Stomach (tissue), 8 donors: ENCODE measurements at regions not wholly inside any gene's neighbourhood (a gene's known extent, or its start where the extent isn't known, plus 50 kb on each side); places are given as distances from the start of the nearest gene placed in this dataset.

Experiments used
- DNase-seq, 2 donors: peaks; one replicate each; pipeline versions ENCODE4 v3.0.0 to v3.0.0-alpha.2; 2013 to 2019
- H3K27ac ChIP-seq, 5 donors: fragments of 200-600 bp in 4 of 5; sonication (generic) in 4 of 5; one replicate each; pipeline ENCODE4 v1.5.1; 2013 to 2019; ENCODE audit warnings: mild to moderate bottlenecking in 1 of 5, moderate library complexity in 1 of 5
- H3K27me3 ChIP-seq, 3 donors: fragments of 200-600 bp; sonication (generic); one replicate each; pipeline ENCODE4 v1.5.1; 2017 to 2019; ENCODE audit warnings: mixed run types in 1 of 3
- H3K36me3 ChIP-seq, 4 donors: fragments of 200-600 bp; sonication (generic); 1 replicate in 3 of 4; 2 replicates in 1 of 4; pipeline ENCODE4 v1.5.1; 2016 to 2019
- H3K4me1 ChIP-seq, 4 donors: fragments of 200-600 bp; sonication (generic); one replicate each; pipeline ENCODE4 v1.5.1; 2016 to 2019
- H3K4me3 ChIP-seq, 4 donors: fragments of 200-600 bp; sonication (generic) in 3 of 4; one replicate each; pipeline ENCODE4 v1.5.1; 2016 to 2019; ENCODE audit warnings: mild to moderate bottlenecking in 1 of 4
- H3K9me3 ChIP-seq, 4 donors: fragments of 200-600 bp; sonication (generic); one replicate each; pipeline ENCODE4 v1.5.1; 2016 to 2019
- EP300 ChIP-seq: sonication (generic); formaldehyde crosslinking; IDR thresholded peaks from one replicate; pipeline ENCODE4 v1.6.1; 2017; ENCODE audit warnings: antibody characterized with exemption
- POLR2A ChIP-seq, 4 donors: fragments of 450-650 bp; IDR thresholded peaks; one replicate each; pipeline ENCODE4 v1.6.1; 2016; ENCODE audit warnings: antibody characterized with exemption in 4 of 4, control low read depth in 2 of 4, mild to moderate bottlenecking in 1 of 4, moderate library complexity in 1 of 4
- POLR2AphosphoS5 ChIP-seq, 3 donors: sonication (generic); formaldehyde crosslinking; IDR thresholded peaks; one replicate each; pipeline ENCODE4 v1.6.1; 2016; ENCODE audit warnings: antibody characterized with exemption in 3 of 3
- WGBS, 5 donors: extraction: QIAGEN DNeasy Blood & Tissue Kit in 3 of 5; methylation state at CpG; one replicate each; pipeline versions ENCODE4 v1.1.5 to v1.1.7; 2013 to 2018; 5-methylcytosine and 5-hydroxymethylcytosine counted together
- intact Hi-C: fragments of 100-400 bp; cut with DNase I; formaldehyde crosslinking; loops from one replicate; pipeline ENCODE4 v1.15.1; 2023; ENCODE audit warnings: low total_unique reads
- TF ChIP-seq, protein P1 (sequence below), 7 experiments: fragments of 450-650 bp in 4 of 7; fragments of 200-600 bp in 3 of 7; sonication (generic) in 3 of 7; IDR thresholded peaks; one replicate each; pipeline ENCODE4 v1.5.1; 2016 to 2019; ENCODE audit warnings: antibody characterized with exemption in 7 of 7, control low read depth in 2 of 7, mild to moderate bottlenecking in 1 of 7
- donor health status: healthy with polysubstance abuse.
- donor health status: Bipolar disorder and iron deficiency.
- donor health status: healthy.

DNA sequence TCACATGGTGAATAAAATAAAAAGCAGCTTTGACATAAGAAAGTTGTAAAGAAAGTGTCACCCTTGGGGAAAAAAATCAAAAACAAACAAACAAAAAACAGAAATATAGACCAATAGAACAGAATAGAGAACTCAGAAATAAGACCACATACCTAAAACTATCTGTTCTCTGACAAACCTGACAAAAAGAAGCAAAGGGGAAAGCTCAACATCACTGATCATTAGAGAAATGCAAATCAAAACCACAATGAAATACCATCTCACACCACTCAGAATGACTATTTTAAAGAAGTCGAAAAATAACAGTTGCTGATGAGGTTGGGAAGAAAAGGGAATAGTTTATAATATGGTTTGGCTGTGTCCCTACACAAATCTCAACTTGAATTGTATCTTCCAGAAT, 159.1 kb downstream of the TINAG start:
- Histone ChIP-seq H3K36me3 (no peaks in the 10 kb centered on the region), H3K4me3 (no peak overlapping the region), H3K27ac (no peak overlapping the region), H3K27me3 (no peaks in the 10 kb centered on the region), H3K9me3 (peaks cover 0 to 6% (median 0%) of the 10 kb centered on the region in 4 donors), H3K4me1 (no peaks in the 10 kb centered on the region)
- no peak for DNase-seq
- 79 to 89% (median 80%) methylated on average over 1 of the region's 1 CpG for WGBS, 5 donors
- TF ChIP-seq, protein P1, sequence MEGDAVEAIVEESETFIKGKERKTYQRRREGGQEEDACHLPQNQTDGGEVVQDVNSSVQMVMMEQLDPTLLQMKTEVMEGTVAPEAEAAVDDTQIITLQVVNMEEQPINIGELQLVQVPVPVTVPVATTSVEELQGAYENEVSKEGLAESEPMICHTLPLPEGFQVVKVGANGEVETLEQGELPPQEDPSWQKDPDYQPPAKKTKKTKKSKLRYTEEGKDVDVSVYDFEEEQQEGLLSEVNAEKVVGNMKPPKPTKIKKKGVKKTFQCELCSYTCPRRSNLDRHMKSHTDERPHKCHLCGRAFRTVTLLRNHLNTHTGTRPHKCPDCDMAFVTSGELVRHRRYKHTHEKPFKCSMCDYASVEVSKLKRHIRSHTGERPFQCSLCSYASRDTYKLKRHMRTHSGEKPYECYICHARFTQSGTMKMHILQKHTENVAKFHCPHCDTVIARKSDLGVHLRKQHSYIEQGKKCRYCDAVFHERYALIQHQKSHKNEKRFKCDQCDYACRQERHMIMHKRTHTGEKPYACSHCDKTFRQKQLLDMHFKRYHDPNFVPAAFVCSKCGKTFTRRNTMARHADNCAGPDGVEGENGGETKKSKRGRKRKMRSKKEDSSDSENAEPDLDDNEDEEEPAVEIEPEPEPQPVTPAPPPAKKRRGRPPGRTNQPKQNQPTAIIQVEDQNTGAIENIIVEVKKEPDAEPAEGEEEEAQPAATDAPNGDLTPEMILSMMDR (IDR thresholded peaks at IDR 0.05), result no peak
- TF ChIP-seq POLR2AphosphoS5 (IDR thresholded peaks at IDR 0.05) (no peak), POLR2A (IDR thresholded peaks at IDR 0.05) (no peak), EP300 (no peak)
- intact Hi-C loops, result no loop called here

DNA sequence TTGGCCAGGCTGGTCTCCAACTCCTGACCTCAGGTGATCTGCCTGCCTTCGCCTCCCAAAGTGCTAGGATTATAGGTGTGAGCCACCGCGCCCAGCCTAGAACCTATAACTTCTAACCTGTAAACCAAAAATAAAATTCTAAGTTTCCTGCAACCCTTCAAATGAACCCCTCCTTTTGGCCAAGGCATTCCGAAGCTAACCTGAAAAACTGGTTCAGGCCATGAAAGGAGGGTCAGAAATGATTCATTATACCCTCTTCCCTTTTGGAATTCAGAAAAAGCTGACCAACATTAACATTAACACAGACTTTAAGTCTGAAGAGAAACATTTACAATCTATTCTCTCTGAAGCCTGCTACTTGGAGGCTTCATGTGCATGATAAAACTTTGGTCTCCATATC, 165.1 kb downstream of the TINAG start:
- TF ChIP-seq POLR2A (IDR thresholded peaks at IDR 0.05), result no peak
- TF ChIP-seq EP300, result no peak
- no peak for TF ChIP-seq POLR2AphosphoS5 (IDR thresholded peaks at IDR 0.05)
- TF ChIP-seq, protein P1 (IDR thresholded peaks at IDR 0.05), result no peak
- Histone ChIP-seq H3K4me1 (no peaks in the 10 kb centered on the region), H3K27me3 (no peaks in the 10 kb centered on the region), H3K27ac (no peak overlapping the region), H3K36me3 (no peaks in the 10 kb centered on the region), H3K4me3 (no peak overlapping the region), H3K9me3 (no peaks in the 10 kb centered on the region)
- intact Hi-C loops, result no loop called here
- DNase-seq, result no peak
- 72 to 83% (median 78%) methylated on average over 4 of the region's 4 CpGs for WGBS, 5 donors

DNA sequence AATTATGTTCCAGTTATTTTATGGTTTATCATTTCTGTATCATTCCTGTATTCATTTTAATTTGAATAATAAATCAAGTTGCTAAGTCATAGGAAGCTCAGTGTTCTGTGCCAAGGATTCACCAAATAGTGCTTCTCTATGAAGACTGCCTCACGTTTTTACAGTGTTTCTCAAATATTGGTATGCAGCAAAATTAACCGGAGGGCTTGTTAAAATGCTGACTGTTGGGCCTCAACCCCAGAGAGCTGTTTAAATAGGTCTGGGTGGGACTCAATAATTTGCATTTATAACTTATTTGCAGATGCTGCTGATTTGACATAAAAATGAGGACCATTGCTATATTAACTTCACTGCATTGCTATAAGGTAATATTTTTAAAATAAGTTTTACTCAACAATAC, 166.7 kb downstream of the TINAG start:
- H3K4me3 ChIP-seq, result no peak overlapping the region
- H3K27ac ChIP-seq, result no peak overlapping the region
- no peaks in the 10 kb centered on the region for H3K36me3 ChIP-seq
- TF ChIP-seq POLR2AphosphoS5 (IDR thresholded peaks at IDR 0.05) (no peak), POLR2A (IDR thresholded peaks at IDR 0.05) (no peak), EP300 (no peak)
- TF ChIP-seq, protein P1 (IDR thresholded peaks at IDR 0.05), result no peak
- DNase-seq, result no peak
- 61 to 74% (median 64%) methylated on average over 2 of the region's 2 CpGs for WGBS, 5 donors
- H3K4me1 ChIP-seq, result no peaks in the 10 kb centered on the region
- no peaks in the 10 kb centered on the region for H3K9me3 ChIP-seq
- H3K27me3 ChIP-seq, result no peaks in the 10 kb centered on the region
- intact Hi-C loops, result no loop called here

DNA sequence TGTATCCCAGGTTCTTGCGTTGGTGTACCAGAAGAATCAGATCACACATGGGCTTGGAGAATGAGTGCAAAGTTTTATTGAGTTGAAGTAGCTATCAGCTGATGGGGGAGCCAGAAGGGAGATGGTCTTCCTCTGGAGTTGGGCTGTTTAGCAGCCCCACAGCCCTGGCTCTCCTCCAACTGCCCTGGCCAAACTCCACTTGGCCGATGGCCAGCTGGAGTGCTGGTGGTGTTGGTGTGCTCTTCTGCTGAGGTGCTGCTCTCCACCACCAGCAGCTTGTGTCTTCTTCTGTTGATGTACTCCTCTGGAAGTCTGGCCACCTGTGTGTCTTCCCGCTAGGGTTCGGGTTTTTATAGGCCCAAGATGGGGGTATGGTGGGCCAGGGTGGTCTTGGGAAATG, 172.8 kb downstream of the TINAG start:
- Histone ChIP-seq H3K4me3 (no peak overlapping the region), H3K9me3 (peaks cover 0 to 6% (median 0%) of the 10 kb centered on the region in 4 donors), H3K27me3 (no peaks in the 10 kb centered on the region), H3K27ac (no peak overlapping the region), H3K36me3 (no peaks in the 10 kb centered on the region), H3K4me1 (no peaks in the 10 kb centered on the region)
- peak in 1 of 2 donors; percentile 16 for DNase-seq
- no peak for TF ChIP-seq POLR2A (IDR thresholded peaks at IDR 0.05)
- no peak for TF ChIP-seq POLR2AphosphoS5 (IDR thresholded peaks at IDR 0.05)
- no peak for TF ChIP-seq EP300
- TF ChIP-seq, protein P1 (IDR thresholded peaks at IDR 0.05), result no peak
- 85 to 95% (median 88%) methylated on average over 4 of the region's 4 CpGs for WGBS, 5 donors
- intact Hi-C loops, result no loop called here
